Fibroblast of mammary gland (primary cell): ENCODE measurements at regions not wholly inside any gene's neighbourhood (a gene's known extent, or its start where the extent isn't known, plus 50 kb on each side); places are given as distances from the start of the nearest gene placed in this dataset.

ENCODE experiments used
- DNase-seq: peaks from one replicate; pipeline ENCODE4 v3.0.0-alpha.2; 2010; ENCODE audit warnings: low read depth
- H3K4me3 ChIP-seq: 2 replicates; pipeline ENCODE4 v1.5.1; 2011; ENCODE audit warnings: low read depth, mild to moderate bottlenecking, low read length, moderate library complexity; ENCODE audit not compliant: control insufficient read depth
- TF ChIP-seq, protein P1 (sequence below): conservative IDR thresholded peaks from 2 replicates; pipeline ENCODE4 v1.5.1; 2011; ENCODE audit warnings: low read depth, low read length, inconsistent platforms; ENCODE audit not compliant: control insufficient read depth, insufficient read depth

DNA sequence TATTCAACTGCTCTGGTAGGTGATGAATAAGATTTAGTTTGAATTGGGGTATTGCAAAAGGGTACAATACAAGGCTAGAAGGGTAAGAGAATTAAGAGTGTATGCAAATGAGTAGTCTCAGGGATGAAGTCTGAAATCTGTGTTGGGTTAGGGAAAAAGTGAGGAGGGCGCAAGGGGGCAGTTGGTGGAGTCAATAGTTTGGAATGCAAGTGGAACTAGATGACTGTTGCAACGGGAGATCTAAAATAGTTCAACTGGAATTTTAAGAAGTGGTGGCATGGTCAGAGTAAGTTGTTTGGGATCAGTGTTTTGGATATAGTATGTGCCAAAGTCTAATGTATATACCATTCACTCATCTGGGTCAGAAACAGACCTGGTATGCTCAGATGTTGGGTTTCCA is 329.6 kb downstream of the GJA1 start:
- H3K4me3 ChIP-seq = no peak overlapping the region
- no peak for DNase-seq
- TF ChIP-seq, protein P1, sequence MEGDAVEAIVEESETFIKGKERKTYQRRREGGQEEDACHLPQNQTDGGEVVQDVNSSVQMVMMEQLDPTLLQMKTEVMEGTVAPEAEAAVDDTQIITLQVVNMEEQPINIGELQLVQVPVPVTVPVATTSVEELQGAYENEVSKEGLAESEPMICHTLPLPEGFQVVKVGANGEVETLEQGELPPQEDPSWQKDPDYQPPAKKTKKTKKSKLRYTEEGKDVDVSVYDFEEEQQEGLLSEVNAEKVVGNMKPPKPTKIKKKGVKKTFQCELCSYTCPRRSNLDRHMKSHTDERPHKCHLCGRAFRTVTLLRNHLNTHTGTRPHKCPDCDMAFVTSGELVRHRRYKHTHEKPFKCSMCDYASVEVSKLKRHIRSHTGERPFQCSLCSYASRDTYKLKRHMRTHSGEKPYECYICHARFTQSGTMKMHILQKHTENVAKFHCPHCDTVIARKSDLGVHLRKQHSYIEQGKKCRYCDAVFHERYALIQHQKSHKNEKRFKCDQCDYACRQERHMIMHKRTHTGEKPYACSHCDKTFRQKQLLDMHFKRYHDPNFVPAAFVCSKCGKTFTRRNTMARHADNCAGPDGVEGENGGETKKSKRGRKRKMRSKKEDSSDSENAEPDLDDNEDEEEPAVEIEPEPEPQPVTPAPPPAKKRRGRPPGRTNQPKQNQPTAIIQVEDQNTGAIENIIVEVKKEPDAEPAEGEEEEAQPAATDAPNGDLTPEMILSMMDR = no peak

DNA sequence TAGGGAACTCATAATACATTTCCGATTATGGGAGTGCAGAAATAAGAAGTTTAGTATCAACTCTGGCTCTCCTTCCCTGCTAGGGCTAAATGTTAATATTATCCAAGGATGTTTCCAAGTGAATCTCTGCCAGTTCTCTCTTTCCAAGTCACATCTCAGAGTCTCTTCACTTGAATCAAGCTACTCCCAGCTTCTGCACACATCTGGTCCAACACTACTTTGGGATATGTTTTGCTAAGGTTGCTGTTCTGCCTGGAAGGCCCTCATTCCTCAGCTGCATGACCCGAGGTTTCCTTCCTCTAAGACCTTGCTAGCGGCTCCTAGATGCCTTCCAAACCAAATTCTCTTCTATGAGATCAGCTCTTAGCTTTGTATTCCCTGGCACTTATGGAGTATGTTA is 331.8 kb downstream of the GJA1 start:
- TF ChIP-seq, protein P1 = no peak
- no peak for DNase-seq
- no peak overlapping the region for H3K4me3 ChIP-seq

DNA sequence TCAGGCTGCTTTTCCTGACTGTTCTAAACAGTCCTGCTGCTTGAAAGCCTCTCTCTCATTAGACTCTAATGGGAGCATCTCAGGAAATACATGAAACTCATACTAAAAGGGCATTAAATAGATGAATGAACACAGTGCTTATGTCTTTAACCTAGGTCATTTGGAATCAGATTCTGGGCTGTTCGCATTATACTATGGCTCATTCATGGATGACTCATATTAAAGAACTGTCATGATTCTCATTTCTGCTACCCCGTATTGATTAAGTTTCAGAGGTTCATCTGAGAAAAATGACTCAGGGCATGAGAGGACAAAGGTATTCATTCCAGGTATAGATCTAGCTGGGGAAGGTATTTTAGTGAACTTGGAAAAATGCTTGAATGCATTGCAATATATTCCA is 335.5 kb downstream of the GJA1 start:
- no peak overlapping the region for H3K4me3 ChIP-seq
- peak; percentile 53 for DNase-seq
- TF ChIP-seq, protein P1 = no peak

DNA sequence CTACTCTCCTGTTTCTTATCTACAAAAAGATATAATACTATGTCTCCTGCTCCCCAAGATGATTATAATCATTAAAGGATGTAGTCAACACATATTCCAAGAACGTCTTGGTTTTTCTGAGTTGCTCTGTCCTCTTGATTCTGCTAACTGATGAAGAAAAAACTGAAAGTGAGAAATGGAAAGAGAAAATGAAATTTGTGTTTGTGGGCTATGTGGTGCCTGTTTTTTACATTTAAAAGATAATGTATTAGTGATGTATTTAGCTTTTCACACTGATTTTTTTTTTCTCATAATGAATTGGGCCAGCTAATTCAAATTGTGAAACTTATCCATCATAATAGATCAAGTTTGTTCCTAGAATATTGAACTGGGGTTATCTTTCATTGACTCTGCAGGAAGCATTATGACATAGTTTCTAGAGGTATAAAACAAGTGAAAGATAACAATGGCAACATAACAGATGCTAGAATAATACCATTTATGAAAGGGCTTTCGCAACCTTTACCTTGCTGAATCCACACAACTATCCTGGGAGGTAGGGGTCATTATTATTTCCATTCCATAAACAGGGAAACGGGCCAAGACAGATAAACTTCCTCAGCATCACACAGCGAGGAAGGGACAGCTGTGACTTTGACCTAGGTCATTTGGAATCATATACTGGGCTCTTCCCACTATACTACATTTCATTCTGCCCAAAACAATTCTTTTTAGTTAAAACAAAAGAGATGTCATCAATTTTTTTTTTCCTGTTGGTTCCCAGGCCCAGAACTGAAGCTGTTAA is 336.7 kb downstream of the GJA1 start:
- no peak overlapping the region for H3K4me3 ChIP-seq
- no peak for DNase-seq
- TF ChIP-seq, protein P1 = no peak

DNA sequence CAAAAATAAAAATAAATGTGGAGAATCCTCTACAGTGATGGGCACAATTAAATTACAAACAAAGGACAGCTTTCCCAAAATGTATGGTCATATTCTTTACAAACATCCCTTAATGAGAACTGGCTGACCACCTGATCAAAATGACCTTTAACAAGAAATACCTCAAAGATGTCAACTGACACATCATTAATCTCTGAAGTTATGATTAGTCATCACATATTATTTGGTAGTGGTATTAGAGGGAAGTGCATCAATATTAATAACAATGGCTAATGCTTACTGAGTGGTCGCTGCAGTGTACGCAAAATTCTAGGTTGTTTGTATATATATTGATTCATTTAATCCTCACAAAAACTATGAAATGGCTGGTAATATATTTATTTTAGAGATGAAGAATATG is 340.6 kb downstream of the GJA1 start:
- DNase-seq = no peak
- H3K4me3 ChIP-seq = no peak overlapping the region
- TF ChIP-seq, protein P1 = no peak

DNA sequence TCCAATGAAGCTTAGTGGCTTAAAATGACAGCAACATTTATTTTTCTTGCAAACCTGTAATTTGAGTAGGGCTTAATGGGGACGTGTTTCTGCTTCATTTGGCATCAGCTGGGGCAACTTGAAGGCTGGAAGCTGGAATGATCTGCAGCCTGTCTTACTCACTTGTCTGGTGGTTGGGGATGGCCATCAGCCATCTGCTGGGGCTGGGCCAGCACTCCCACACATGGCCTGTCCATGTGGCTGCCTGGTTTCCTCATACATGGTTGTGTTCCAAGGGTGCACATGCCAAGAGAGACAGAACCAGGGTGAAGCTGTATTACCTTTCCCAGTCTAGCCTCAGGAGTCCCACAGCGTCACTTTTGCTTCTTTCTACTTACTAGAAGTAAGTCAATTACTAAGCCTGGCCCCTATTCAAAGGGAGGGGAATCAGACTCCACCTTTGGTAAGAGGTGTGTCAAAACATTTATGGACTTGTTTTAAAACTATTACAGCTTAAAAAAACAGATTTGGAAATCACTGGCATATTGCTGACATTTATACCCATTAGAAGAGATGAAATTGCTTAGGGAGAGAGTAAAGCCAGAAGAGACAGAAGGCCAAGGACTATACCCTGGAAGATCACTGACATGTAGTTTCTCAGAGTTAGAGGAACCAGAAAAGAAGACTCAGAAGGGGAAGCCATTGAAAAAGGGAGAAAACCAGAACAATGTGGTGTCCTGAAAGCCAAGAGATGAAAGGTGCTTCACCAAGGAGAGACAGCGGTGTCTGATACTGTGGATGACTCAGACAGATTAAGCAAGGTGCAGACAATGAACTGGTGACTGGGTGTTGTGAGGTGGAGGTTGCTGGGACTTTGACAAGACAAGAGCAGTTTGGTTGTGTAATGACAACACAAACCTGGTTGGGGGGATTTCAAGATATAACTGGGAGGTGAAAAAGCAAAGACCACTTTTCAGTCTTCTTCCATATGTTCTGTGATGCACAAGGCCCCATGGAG is 345.2 kb downstream of the GJA1 start:
- TF ChIP-seq, protein P1 = no peak

More for the DNA sequence above, 345.2 kb downstream of the GJA1 start:
- no peak overlapping the region for H3K4me3 ChIP-seq
- DNase-seq = peak; percentile 98
